HT-29 (cell line): ENCODE measurements at regions not wholly inside any gene's neighbourhood (a gene's known extent, or its start where the extent isn't known, plus 50 kb on each side); places are given as distances from the start of the nearest gene placed in this dataset.
"Not testable (repeated sequence)": the region's sequence is repeated elsewhere in the genome, so short reads cannot be mapped to it uniquely, and the experiment has no call there.

Experiments
- DNase-seq: peaks from one replicate; pipeline ENCODE4 v3.0.0-alpha.2; 2015; ENCODE audit warnings: low spot score

GRCh38 chr1:41981796-41982195, 63.1 kb upstream of the HIVEP3 start:
- peak; percentile 40 for DNase-seq

GRCh38 chr1:41980827-41981653, 62.3 kb upstream of the HIVEP3 start:
- peak; percentile 57 for DNase-seq

GRCh38 chr1:41978986-41979385, 60.3 kb upstream of the HIVEP3 start:
- no peak for DNase-seq

- no peak for DNase-seq
Measured at GRCh38 chr1:41977326-41977725, 58.6 kb upstream of the HIVEP3 start.

GRCh38 chr1:41976671-41977070, 57.9 kb upstream of the HIVEP3 start:
- DNase-seq, result no peak

GRCh38 chr1:41975850-41976569, 57.3 kb upstream of the HIVEP3 start:
- no peak for DNase-seq

GRCh38 chr1:41975121-41975520, 56.4 kb upstream of the HIVEP3 start:
- no peak for DNase-seq

- DNase-seq, result not testable (repeated sequence)
Measured at GRCh38 chr1:41968557-41968956, 49.8 kb upstream of the HIVEP3 start.
